ENCODE measurements at regions not wholly inside any gene's neighbourhood (a gene's known extent, or its start where the extent isn't known, plus 50 kb on each side); places are given as distances from the start of the nearest gene placed in this dataset.
"Not testable (repeated sequence)": the region's sequence is repeated elsewhere in the genome, so short reads cannot be mapped to it uniquely, and the experiment has no call there.

DNA sequence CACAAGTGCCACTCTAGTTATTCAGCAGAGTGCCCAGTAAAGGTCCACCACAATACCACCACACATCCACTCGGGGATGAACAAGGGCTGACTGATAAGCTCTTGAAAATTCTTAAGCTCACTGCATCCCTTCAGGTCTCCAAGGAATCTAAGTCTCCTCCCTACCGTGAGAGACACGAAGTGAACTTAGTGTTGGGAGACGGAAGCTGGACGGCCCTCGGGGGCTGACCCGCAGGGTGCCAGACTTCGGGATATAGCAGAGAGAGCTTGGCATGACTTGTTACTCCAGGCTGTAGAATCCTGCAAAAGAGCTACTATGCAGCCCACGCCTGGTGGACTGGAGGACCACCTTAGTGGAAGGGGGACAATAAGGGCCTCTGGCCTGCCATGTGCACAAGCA, 75.1 kb downstream of the LYZL1 start:
- WGBS (ENCODE audit: insufficient coverage): 86% methylated on average over 9 of the region's 9 CpGs
- H3K27ac ChIP-seq (ENCODE audit: low read length); intact Hi-C loops (cut with micrococcal nuclease); H3K9me3 Mint-ChIP-seq; H3K27ac Mint-ChIP-seq; H3K4me1 Mint-ChIP-seq; H3K4me1 ChIP-seq (ENCODE audit: control insufficient read depth, insufficient read depth, low read length); DNase-seq; H3K27me3 ChIP-seq (ENCODE audit: control insufficient read depth, insufficient read depth, low read length); H3K27me3 Mint-ChIP-seq (ENCODE audit: low read depth in 2 of 2); H3K36me3 ChIP-seq (ENCODE audit: control insufficient read depth, insufficient read depth, low read length); ATAC-seq; H3K4me3 ChIP-seq (ENCODE audit: low read length); H3K9me3 ChIP-seq (ENCODE audit: control insufficient read depth, insufficient read depth, low read length); H3K4me3 Mint-ChIP-seq; H3K36me3 Mint-ChIP-seq: not testable (repeated sequence)

DNA sequence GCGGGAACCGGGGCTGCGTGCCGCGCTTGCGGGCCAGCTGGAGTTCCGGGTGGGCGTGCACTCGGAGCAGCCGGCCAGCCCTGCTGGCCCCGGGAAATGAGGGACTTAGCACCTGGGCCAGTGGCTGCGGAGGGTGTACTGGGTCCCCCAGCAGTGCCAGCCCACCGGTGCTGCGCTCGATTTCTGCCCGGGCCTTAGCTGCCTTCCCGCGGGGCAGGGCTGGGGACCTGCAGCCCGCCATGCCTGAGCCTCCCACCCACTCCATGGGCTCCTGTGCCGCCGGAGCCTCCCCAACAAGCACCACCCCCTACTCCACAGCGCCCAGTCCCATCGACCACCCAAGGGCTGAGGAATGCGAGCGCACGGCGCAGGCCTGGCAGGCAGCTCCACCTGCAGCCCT, 77.3 kb downstream of the LYZL1 start:
- H3K36me3 Mint-ChIP-seq; intact Hi-C loops (cut with micrococcal nuclease); H3K4me3 Mint-ChIP-seq; H3K4me1 Mint-ChIP-seq; H3K36me3 ChIP-seq (ENCODE audit: control insufficient read depth, insufficient read depth, low read length); H3K27me3 ChIP-seq (ENCODE audit: control insufficient read depth, insufficient read depth, low read length); H3K27ac ChIP-seq (ENCODE audit: low read length); H3K9me3 Mint-ChIP-seq; H3K4me3 ChIP-seq (ENCODE audit: low read length); ATAC-seq; H3K27ac Mint-ChIP-seq; DNase-seq; H3K9me3 ChIP-seq (ENCODE audit: control insufficient read depth, insufficient read depth, low read length); H3K4me1 ChIP-seq (ENCODE audit: control insufficient read depth, insufficient read depth, low read length): not testable (repeated sequence)
- peaks cover 4 to 27% of the 10 kb centered on the region in 2 donors for H3K27me3 Mint-ChIP-seq (ENCODE audit: low read depth in 2 of 2)
- 93% methylated on average over 27 of the region's 27 CpGs for WGBS (ENCODE audit: insufficient coverage)

DNA sequence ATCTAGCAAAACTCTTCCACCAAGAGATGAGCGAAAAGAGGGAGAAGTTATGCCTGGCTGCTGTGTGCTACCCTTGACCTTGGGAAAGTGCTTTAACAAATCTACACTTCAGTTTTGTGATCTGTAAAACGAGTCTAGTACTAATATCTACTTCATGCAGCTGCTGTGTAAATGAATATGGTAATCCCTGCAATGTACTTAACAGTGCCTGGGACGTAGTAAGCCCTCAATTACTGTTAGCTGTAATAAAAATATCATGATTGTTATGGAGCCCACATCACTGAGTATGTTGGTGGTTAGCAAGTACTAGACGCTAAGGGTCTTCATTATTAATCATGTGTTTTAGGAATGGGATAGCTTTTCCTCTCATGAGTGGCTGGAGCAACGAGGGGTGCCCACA, 80.5 kb downstream of the LYZL1 start:
- no peaks in the 10 kb centered on the region for H3K36me3 Mint-ChIP-seq
- H3K4me3 Mint-ChIP-seq: no peak overlapping the region
- intact Hi-C loops (cut with micrococcal nuclease): no loop called here
- ATAC-seq: no peak
- no peak overlapping the region for H3K27ac ChIP-seq (ENCODE audit: low read length)
- no peaks in the 10 kb centered on the region for H3K9me3 Mint-ChIP-seq
- WGBS (ENCODE audit: insufficient coverage): 68% methylated on average over 5 of the region's 5 CpGs
- TF ChIP-seq, protein P1, sequence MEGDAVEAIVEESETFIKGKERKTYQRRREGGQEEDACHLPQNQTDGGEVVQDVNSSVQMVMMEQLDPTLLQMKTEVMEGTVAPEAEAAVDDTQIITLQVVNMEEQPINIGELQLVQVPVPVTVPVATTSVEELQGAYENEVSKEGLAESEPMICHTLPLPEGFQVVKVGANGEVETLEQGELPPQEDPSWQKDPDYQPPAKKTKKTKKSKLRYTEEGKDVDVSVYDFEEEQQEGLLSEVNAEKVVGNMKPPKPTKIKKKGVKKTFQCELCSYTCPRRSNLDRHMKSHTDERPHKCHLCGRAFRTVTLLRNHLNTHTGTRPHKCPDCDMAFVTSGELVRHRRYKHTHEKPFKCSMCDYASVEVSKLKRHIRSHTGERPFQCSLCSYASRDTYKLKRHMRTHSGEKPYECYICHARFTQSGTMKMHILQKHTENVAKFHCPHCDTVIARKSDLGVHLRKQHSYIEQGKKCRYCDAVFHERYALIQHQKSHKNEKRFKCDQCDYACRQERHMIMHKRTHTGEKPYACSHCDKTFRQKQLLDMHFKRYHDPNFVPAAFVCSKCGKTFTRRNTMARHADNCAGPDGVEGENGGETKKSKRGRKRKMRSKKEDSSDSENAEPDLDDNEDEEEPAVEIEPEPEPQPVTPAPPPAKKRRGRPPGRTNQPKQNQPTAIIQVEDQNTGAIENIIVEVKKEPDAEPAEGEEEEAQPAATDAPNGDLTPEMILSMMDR (IDR thresholded peaks at IDR 0.05): no peak
- H3K4me3 ChIP-seq (ENCODE audit: low read length): no peak overlapping the region
- no peak for DNase-seq
- H3K27ac Mint-ChIP-seq: no peak overlapping the region
- no peaks in the 10 kb centered on the region for H3K9me3 ChIP-seq (ENCODE audit: control insufficient read depth, insufficient read depth, low read length)
- H3K36me3 ChIP-seq (ENCODE audit: control insufficient read depth, insufficient read depth, low read length): no peaks in the 10 kb centered on the region
- H3K27me3 Mint-ChIP-seq (ENCODE audit: low read depth in 2 of 2): peaks cover 10 to 37% of the 10 kb centered on the region in 2 donors
- no peaks in the 10 kb centered on the region for H3K27me3 ChIP-seq (ENCODE audit: control insufficient read depth, insufficient read depth, low read length)
- H3K4me1 Mint-ChIP-seq: no peaks in the 10 kb centered on the region
- no peaks in the 10 kb centered on the region for H3K4me1 ChIP-seq (ENCODE audit: control insufficient read depth, insufficient read depth, low read length)

DNA sequence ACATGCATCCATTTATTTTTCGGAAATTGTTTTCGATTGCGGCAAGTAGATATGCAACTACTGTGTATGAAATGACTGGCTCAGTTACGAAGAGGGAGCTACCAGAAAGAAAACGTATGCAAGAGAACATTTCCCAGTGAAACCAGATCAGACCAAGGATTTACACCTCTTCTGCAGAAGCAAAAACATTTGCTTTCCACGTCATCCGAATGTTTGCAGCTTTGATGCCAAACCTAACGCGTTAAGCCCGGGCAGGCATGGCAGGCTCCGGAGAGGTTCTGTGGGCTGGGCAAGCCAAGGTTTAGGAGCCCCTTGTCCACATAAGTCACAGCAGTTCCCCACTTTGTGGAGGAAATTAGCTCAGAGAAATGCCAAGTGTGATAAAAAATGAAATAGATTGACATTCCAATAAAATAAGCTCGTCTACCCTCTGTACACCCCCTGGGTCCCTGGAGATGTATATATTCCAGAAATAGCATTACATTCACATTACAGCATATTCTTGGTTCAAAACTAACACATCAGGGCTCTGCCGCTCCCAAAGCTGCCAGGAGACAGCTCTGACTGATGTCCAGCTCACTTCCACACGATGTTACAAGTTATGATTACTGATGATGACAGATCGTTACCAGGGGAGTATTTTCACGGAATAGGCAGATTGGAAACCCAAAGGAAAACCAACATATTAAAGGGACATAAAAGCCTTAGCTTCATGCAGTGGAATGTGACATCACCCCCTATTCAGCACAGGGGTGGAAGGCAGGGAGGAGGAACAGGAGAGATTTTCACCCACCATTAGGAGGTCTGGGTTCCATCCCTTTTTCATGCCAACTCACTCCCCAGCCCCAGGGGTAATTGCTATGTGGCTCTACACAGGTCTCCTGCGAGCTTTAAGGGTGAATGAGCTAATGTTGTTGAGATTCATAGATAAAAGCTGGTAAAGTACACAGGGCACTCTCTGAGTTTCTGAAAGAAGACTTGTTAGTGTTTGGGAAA, 81.5 kb downstream of the LYZL1 start:
- intact Hi-C loops (cut with micrococcal nuclease): no loop called here

More for the DNA sequence above, 81.5 kb downstream of the LYZL1 start:
- TF ChIP-seq, protein P1 (IDR thresholded peaks at IDR 0.05): no peak
- 87% methylated on average over 17 of the region's 17 CpGs for WGBS (ENCODE audit: insufficient coverage)
- no peak overlapping the region for H3K4me3 ChIP-seq (ENCODE audit: low read length)
- no peak overlapping the region for H3K27ac ChIP-seq (ENCODE audit: low read length)
- no peaks in the 10 kb centered on the region for H3K36me3 ChIP-seq (ENCODE audit: control insufficient read depth, insufficient read depth, low read length)
- Mint-ChIP-seq H3K9me3 (no peaks in the 10 kb centered on the region), H3K4me1 (no peaks in the 10 kb centered on the region), H3K27me3 (ENCODE audit: low read depth in 2 of 2) (peaks cover 10 to 37% of the 10 kb centered on the region in 2 donors), H3K4me3 (no peak overlapping the region), H3K36me3 (no peaks in the 10 kb centered on the region), H3K27ac (no peak overlapping the region)
- no peaks in the 10 kb centered on the region for H3K9me3 ChIP-seq (ENCODE audit: control insufficient read depth, insufficient read depth, low read length)
- H3K27me3 ChIP-seq (ENCODE audit: control insufficient read depth, insufficient read depth, low read length): no peaks in the 10 kb centered on the region
- DNase-seq (no peak), ATAC-seq (no peak)
- H3K4me1 ChIP-seq (ENCODE audit: control insufficient read depth, insufficient read depth, low read length): no peaks in the 10 kb centered on the region
